GM19452 (cell line): ENCODE measurements at regions not wholly inside any gene's neighbourhood (a gene's known extent, or its start where the extent isn't known, plus 50 kb on each side); places are given as distances from the start of the nearest gene placed in this dataset.
"Not testable (repeated sequence)": the region's sequence is repeated elsewhere in the genome, so short reads cannot be mapped to it uniquely, and the experiment has no call there.

Experiments
- ATAC-seq: cut with Tn5 transposase; IDR thresholded peaks from one replicate; pipeline ENCODE4 v1.9.1; 2021; ENCODE audit not compliant: unreplicated experiment

- no peak for ATAC-seq
These were observed 639.9 kb upstream of the FBXO33 start for GRCh38 chr14:40072175-40072574.

- ATAC-seq, result no peak
These were observed 627.0 kb upstream of the FBXO33 start for GRCh38 chr14:40058901-40059897.

GRCh38 chr14:40053416-40053815 lies 621.2 kb upstream of the FBXO33 start:
- ATAC-seq, result no peak

GRCh38 chr14:40028991-40029390 lies 596.8 kb upstream of the FBXO33 start:
- ATAC-seq, result no peak

GRCh38 chr14:40025101-40025500 lies 592.9 kb upstream of the FBXO33 start:
- no peak for ATAC-seq

- ATAC-seq, result no peak
These were observed 578.7 kb upstream of the FBXO33 start for GRCh38 chr14:40010961-40011360.

GRCh38 chr14:40009771-40010170 lies 577.5 kb upstream of the FBXO33 start:
- ATAC-seq, result no peak

GRCh38 chr14:40008345-40008744 lies 576.1 kb upstream of the FBXO33 start:
- ATAC-seq, result not testable (repeated sequence)

- no peak for ATAC-seq
These were observed 572.8 kb upstream of the FBXO33 start for GRCh38 chr14:40004871-40005500.

- no peak for ATAC-seq
These were observed 571.5 kb upstream of the FBXO33 start for GRCh38 chr14:40003773-40004172.

GRCh38 chr14:39998854-39999253 lies 566.6 kb upstream of the FBXO33 start:
- ATAC-seq, result no peak

- ATAC-seq, result no peak
These were observed 565.9 kb upstream of the FBXO33 start for GRCh38 chr14:39998114-39998513.

GRCh38 chr14:39991041-39991440 lies 558.8 kb upstream of the FBXO33 start:
- no peak for ATAC-seq

GRCh38 chr14:39988939-39989338 lies 556.7 kb upstream of the FBXO33 start:
- ATAC-seq, result peak; percentile 72

GRCh38 chr14:39984323-39984722 lies 552.1 kb upstream of the FBXO33 start:
- ATAC-seq, result no peak

- no peak for ATAC-seq
These were observed 545.0 kb upstream of the FBXO33 start for GRCh38 chr14:39977198-39977597.

GRCh38 chr14:39974036-39974435 lies 541.8 kb upstream of the FBXO33 start:
- ATAC-seq, result peak; percentile 99

GRCh38 chr14:39972704-39973103 lies 540.5 kb upstream of the FBXO33 start:
- no peak for ATAC-seq

GRCh38 chr14:39967885-39968284 lies 535.7 kb upstream of the FBXO33 start:
- ATAC-seq, result no peak

- peak; percentile 58 for ATAC-seq
These were observed 525.8 kb upstream of the FBXO33 start for GRCh38 chr14:39957987-39958386.

GRCh38 chr14:39957290-39957689 lies 525.1 kb upstream of the FBXO33 start:
- no peak for ATAC-seq

- ATAC-seq, result no peak
These were observed 524.1 kb upstream of the FBXO33 start for GRCh38 chr14:39956372-39956771.
